H1 (cell line): ENCODE measurements at regions not wholly inside any gene's neighbourhood (a gene's known extent, or its start where the extent isn't known, plus 50 kb on each side); places are given as distances from the start of the nearest gene placed in this dataset.

Experiments
- ASH2L ChIP-seq: fragments of 200-600, 300-600 bp; sonication (generic); IDR thresholded peaks from one replicate; pipeline ENCODE4 v1.7.1; 2017; ENCODE audit warnings: low read length
- BRCA1 ChIP-seq: IDR thresholded peaks from 2 replicates; pipeline ENCODE4 v1.6.1; 2012; ENCODE audit warnings: low read depth, low read length, improper control_type of control experiment
- CHD7 ChIP-seq: fragments of 300-600 bp; sonication (generic); IDR thresholded peaks from 2 replicates; pipeline ENCODE4 v1.7.1; 2012; ENCODE audit warnings: low read length, moderate library complexity, mild to moderate bottlenecking, inconsistent platforms; ENCODE audit not compliant: insufficient replicate concordance
- GTF2F1 ChIP-seq: IDR thresholded peaks from 2 replicates; pipeline ENCODE4 v1.6.1; 2012; ENCODE audit warnings: low read depth, low read length, improper control_type of control experiment, borderline replicate concordance
- MAFK ChIP-seq: IDR thresholded peaks from 2 replicates; pipeline ENCODE4 v1.6.1; 2012; ENCODE audit warnings: low read depth, mild to moderate bottlenecking, improper control_type of control experiment, low read length
- POLR2A ChIP-seq, 2 experiments: IDR thresholded peaks; 1 replicate in 1 of 2; 2 replicates in 1 of 2; pipeline ENCODE4 v1.6.1; 2011; ENCODE audit warnings: low read depth in 2 of 2, low read length in 2 of 2, mild to moderate bottlenecking in 2 of 2; ENCODE audit errors: control extremely low read depth in 1 of 2
- POLR2AphosphoS5 ChIP-seq: IDR thresholded peaks from 2 replicates; pipeline ENCODE4 v1.6.1; 2011; ENCODE audit warnings: low read depth, low read length
- SIN3A ChIP-seq, 2 experiments: IDR thresholded peaks in 1 of 2; conservative IDR thresholded peaks in 1 of 2; 2 replicates each; pipeline ENCODE4 v1.6.1; 2011 to 2012; ENCODE audit warnings: low read length in 2 of 2, improper control_type of control experiment in 1 of 2, low read depth in 1 of 2, mild to moderate bottlenecking in 1 of 2
- TAF1 ChIP-seq: IDR thresholded peaks from 2 replicates; pipeline ENCODE4 v1.6.1; 2011; ENCODE audit warnings: mild to moderate bottlenecking, low read depth, low read length
- ZNF274 ChIP-seq: IDR thresholded peaks from 2 replicates; pipeline ENCODE4 v1.7.0; 2012; ENCODE audit warnings: low read length, borderline replicate concordance; ENCODE audit errors: extremely low read depth
- TF ChIP-seq, protein P1 (sequence below), 3 experiments: IDR thresholded peaks; 1 replicate in 2 of 3; 2 replicates in 1 of 3; pipeline versions ENCODE4 v1.5.1 to v1.6.1; 2011; ENCODE audit warnings: low read length in 3 of 3, mild to moderate bottlenecking in 3 of 3, inconsistent platforms in 2 of 3, low read depth in 1 of 3, moderate library complexity in 1 of 3; ENCODE audit not compliant: insufficient read depth in 1 of 3; ENCODE audit errors: control extremely low read depth in 1 of 3

DNA sequence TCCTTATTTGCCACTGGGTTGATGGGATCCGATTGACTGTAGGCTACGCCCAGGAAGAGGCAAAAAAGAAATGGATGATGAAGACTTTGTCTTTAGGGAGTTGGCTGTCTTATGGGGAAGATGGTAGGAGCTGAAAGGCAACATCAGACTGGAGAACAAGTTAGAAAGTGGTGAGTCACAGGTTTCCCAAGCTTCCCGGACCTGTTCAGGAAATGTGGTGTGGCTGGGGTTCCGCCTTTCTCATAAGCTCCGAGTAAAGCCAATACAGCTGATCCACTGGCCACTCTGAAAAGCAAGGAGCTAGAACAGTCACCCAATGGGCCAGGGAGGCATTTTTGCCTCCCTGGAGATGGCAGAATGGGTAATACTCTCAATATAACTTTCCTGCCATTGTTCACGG is 194.5 kb downstream of the SNX19 start (continued):
- TF ChIP-seq CHD7, result no peak
- no peak for TF ChIP-seq TAF1
- TF ChIP-seq, protein P1, sequence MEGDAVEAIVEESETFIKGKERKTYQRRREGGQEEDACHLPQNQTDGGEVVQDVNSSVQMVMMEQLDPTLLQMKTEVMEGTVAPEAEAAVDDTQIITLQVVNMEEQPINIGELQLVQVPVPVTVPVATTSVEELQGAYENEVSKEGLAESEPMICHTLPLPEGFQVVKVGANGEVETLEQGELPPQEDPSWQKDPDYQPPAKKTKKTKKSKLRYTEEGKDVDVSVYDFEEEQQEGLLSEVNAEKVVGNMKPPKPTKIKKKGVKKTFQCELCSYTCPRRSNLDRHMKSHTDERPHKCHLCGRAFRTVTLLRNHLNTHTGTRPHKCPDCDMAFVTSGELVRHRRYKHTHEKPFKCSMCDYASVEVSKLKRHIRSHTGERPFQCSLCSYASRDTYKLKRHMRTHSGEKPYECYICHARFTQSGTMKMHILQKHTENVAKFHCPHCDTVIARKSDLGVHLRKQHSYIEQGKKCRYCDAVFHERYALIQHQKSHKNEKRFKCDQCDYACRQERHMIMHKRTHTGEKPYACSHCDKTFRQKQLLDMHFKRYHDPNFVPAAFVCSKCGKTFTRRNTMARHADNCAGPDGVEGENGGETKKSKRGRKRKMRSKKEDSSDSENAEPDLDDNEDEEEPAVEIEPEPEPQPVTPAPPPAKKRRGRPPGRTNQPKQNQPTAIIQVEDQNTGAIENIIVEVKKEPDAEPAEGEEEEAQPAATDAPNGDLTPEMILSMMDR (IDR thresholded peaks at IDR 0.05; ENCODE audit: control extremely low read depth in 1 of 3, insufficient read depth in 1 of 3, low read depth in 1 of 3, low read length in 3 of 3), result no peak
- no peak for TF ChIP-seq ASH2L
- TF ChIP-seq BRCA1, result no peak
- no peak for TF ChIP-seq SIN3A (conservative IDR thresholded peaks at IDR 0.05 in 1 of 2, IDR thresholded peaks at IDR 0.05 in 1 of 2; ENCODE audit: low read depth in 1 of 2, low read length in 2 of 2)
- TF ChIP-seq ZNF274, result no peak
- TF ChIP-seq GTF2F1, result no peak
- no peak for TF ChIP-seq POLR2A (IDR thresholded peaks at IDR 0.05; ENCODE audit: control extremely low read depth in 1 of 2, low read depth in 2 of 2, low read length in 2 of 2)
- TF ChIP-seq MAFK, result no peak
- TF ChIP-seq POLR2AphosphoS5, result no peak
- TF ChIP-seq, all 59 proteins: peak for 0
